Activated naive CD4-positive, alpha-beta T cell treated with anti-CD3 and anti-CD28 coated beads, Interleukin-2, amount 50 U/mL, for 16 hours (primary cell): ENCODE measurements at regions not wholly inside any gene's neighbourhood (a gene's known extent, or its start where the extent isn't known, plus 50 kb on each side); places are given as distances from the start of the nearest gene placed in this dataset.
"Not testable (repeated sequence)": the region's sequence is repeated elsewhere in the genome, so short reads cannot be mapped to it uniquely, and the experiment has no call there.

ENCODE experiments used
- DNase-seq: peaks from one replicate; pipeline ENCODE4 v3.0.0-alpha.2; 2020

GRCh38 chr14:83887866-83888265 is 1642.1 kb upstream of the FLRT2 start:
- DNase-seq = no peak

- DNase-seq = no peak
Observed at GRCh38 chr14:83893447-83893846, 1636.5 kb upstream of the FLRT2 start.

- DNase-seq = no peak
Observed at GRCh38 chr14:83894568-83894967, 1635.4 kb upstream of the FLRT2 start.

DNA sequence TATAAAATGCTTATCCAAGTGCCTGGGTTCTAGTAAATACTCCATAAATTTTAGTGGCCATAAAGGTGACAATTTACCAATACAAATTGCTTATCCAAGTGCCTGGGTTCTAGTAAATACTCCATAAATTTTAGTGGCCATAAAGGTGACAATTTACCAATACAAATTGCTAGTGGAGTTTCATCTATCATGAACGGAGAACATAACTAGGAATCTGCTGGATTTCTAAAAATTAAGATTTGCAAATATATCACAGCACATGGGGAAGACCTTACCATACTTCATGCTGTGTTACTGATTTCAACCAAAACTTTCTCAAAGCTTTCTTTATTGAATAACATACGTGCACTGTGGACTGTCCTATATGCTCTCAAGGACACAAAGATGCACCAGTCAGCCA is 1631.4 kb upstream of the FLRT2 start:
- not testable (repeated sequence) for DNase-seq

DNA sequence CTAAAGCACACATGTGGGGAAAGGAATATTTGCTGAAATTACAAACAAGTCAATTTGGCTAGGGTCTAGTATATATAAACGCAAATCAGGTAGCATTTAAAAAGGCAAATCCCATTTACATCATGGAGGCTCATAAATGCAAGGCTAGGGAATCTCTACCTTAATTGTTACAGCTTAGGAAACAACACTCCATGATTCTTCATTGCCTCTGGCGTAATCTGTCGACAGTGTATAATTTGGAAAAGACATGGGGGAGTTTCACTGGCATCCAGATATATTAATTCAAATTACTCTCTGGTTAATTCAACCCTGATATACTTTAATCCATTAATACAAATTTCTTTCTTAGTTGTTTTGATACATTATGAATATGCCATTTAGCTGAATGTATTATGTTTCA is 1630.2 kb upstream of the FLRT2 start:
- DNase-seq = no peak

GRCh38 chr14:83905157-83905556 is 1624.8 kb upstream of the FLRT2 start:
- DNase-seq = no peak

- no peak for DNase-seq
Observed at GRCh38 chr14:83908419-83908818, 1621.5 kb upstream of the FLRT2 start.

GRCh38 chr14:83909507-83909906 is 1620.4 kb upstream of the FLRT2 start:
- no peak for DNase-seq

DNA sequence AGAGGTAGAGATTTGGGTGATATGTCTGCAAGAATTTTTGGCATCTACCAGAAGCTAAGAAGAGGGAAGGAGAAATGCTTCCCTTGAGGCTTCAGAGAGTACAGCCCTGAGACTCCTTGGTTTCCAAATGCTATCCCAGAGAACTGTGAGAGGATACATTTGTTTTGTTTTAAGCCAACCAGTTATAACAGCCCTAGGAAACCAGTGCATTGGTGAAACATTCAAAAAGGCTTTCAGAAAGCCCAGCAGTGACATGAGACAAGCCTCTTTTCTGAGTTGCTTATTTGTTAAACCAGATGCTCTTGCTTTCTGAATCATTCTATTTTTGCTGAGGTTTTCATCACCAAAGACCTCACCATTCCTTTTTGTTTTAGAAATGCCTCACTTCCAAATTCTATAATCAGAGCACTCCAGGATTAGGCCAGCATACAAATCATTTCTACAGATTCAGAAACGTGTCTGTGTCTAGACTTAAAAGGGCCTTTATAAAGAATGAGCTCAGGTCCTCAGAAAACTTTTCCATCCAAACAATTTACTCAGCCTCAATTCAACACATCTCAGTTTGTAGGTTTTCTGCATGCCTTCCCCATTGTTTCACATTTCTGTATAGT is 1617.8 kb upstream of the FLRT2 start:
- no peak for DNase-seq

DNA sequence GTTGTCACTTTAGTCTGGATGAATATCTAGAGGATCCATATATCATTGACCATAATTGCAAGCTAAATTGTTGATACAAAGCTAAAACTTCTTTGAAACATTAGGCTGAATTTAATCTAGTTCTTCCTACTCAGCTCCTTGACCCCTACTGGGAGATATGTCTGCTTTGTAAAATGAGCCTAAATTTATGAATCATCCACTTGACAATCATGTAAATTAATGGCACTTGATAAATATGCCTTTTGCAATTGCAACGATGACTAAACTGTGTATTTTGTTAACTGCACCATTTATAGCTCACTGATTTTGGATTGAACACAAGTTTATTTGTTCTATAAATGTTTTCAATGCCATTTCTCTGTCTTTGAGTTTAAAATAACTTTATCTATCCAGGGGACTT is 1616.5 kb upstream of the FLRT2 start:
- no peak for DNase-seq

DNA sequence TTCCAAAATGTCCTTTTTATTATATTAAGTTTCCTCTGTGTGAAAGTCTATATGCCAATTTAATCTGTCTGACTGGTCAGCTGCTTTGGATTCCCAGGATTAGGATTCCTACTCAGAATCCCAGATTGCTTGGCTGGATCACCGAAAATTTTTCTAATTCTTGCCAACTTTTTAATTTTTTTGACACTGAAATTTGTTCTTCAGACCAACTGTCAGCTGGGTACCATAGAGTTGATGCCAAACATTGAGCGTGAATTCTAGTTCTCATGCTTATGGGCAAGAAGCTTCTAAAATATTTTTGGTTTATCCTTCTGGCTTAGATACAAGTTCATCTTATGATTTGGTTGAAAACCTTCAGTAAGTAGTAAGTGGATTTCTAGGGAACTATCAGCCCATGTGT is 1611.4 kb upstream of the FLRT2 start:
- DNase-seq = no peak

- not testable (repeated sequence) for DNase-seq
Observed at GRCh38 chr14:83919675-83920074, 1610.3 kb upstream of the FLRT2 start.

DNA sequence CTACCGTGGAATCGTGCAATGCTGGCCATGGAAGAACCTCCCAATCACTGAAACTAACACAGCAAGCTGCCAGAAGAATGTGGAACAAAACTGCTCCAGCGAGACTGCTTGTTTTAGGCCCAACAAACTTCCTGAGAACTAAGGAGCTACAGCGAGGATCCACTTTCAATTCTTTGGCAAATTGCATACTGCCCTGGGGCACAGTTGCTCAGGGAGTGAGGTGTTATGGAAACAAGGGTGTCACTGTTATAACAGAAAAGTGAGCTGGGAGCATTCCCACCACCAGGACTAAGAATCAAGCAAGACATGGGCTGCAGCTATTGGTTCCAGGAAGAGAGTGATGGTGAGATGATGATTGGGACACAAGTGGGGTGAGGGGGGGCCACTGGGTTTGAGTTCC is 1606.1 kb upstream of the FLRT2 start:
- DNase-seq = no peak

DNA sequence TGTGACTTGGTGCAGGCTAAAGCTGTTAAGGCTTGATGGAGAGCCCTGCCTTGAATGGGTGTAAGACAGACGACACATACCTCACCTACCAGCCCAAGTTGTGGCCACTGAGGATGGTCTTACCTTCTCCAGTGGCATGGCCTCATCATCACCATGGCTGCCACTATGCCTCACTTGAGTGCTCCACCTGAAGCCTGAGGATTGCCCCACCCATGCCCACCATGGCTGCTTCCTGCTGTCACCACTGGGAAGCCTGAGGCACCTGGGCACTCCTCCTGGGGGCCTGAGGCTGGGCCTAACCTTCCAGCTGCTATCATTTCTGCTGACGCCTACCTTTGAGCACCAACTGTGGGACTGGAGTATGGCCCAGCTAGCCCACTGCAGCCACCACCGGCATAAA is 1605.7 kb upstream of the FLRT2 start:
- DNase-seq = no peak

- no peak for DNase-seq
Observed at GRCh38 chr14:83940253-83940652, 1589.7 kb upstream of the FLRT2 start.

GRCh38 chr14:83958359-83958758 is 1571.6 kb upstream of the FLRT2 start:
- DNase-seq = no peak

DNA sequence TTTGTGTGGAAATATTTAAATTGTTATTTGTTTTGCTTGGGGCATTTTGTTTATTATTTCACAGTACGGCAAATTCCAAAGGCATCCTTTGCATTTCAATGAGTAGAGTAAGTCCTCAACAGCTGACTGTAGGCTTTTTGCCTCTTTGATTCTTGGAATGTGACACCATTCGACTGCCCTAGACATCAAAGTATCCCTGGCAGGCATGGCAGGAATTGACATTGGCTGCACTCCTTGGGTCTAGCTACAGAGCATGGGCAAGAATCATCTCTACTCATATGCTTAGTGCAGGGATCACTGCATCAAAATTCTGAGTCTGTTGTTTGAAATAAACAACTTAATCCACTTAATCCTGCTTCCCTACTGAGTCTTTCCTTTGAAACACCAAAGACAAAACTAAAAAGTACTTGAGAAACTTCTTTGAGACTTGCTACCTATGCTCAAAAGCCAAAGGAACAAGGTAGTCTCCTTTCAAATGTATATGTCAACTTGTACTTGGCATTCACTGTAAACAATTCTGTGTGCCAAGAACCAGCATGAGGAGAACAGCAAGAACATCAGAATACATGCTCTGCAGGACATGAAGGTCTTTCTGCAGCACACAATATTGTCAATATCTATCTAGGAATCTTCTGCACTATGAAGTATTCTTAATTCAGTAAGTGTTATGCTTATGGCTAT is 1569.0 kb upstream of the FLRT2 start:
- no peak for DNase-seq

GRCh38 chr14:83969998-83970397 is 1559.9 kb upstream of the FLRT2 start:
- DNase-seq = no peak

- no peak for DNase-seq
Observed at GRCh38 chr14:83972631-83973030, 1557.3 kb upstream of the FLRT2 start.

- no peak for DNase-seq
Observed at GRCh38 chr14:83974647-83975163, 1555.2 kb upstream of the FLRT2 start.

DNA sequence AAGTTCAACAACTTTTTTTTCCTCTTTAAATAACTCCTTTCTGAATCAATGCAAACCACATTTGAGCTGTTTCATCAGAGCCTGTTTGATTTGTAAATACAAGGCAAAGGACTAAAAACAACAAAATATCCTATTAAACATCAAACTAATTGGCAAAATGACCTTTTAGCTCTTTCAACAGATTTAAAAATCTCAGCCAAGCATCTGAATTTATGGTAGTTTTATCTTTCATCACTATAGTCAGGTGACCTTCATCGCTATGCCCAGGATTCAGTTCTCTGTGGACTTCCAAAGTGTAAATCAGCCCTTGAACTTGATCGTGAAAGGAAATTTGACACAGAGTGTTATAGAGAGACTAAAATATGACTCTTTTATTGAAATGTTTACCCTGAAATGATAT is 1554.5 kb upstream of the FLRT2 start:
- no peak for DNase-seq

DNA sequence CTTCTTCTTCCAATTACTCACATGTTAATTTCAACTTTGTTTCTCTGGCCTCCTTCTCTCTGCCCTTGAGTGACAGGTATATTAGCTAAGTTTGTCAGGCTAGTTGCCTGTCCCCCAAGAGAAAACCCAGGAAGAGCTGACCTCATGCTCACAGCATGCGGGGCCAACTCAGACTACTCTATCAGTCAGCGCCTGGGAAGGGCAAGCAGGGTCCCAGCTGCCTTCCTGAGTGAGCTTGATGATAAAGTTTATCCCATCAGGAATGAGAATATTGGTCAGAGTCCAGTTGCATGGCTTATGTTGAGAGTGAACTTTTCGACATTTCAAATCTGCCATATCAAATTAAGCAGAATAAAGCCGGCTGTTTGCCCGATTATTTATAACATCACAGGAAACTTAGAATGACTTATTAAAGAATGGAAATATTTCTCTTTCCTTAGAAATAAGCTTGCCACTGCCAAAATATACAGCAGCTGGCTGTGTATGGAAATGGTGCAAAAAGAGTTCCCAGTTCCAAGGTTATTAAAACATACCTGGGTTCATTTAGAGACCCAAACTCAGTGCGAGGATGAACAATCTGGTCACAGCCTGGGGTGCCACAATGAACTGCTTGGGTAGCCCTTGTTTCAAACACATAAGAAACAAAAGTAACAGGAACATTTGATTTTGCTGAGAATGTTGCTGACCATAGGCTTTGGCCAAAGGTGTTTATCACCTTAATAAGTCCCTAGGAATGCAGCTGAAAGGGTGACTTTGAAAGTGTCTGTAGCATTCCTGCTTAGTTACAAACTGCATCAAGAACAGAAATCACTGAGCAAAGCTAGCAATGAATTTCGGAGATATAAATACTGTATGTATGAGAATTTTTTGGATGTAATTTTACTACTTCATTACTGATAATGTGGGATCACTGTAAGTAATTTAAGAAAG is 1553.8 kb upstream of the FLRT2 start:
- DNase-seq = no peak

DNA sequence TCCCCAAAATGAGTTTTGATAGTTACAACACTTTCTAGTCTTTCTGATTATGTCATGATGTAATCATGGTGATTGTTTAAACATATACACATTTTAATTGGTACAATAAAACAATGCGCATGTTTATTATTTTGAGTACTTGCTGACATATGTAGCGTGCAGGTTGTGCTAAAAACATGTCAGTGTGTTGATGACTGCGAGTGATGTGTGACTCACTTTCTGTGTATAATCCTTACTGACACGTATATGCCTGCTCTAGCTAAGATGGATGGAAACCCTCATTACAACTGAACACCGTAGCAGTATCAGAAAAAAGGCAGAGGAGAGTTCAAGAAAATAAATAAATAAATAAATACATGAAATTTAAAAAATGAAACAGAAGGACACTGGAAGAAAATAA is 1552.4 kb upstream of the FLRT2 start:
- no peak for DNase-seq
